ENCODE measurements at regions not wholly inside any gene's neighbourhood (a gene's known extent, or its start where the extent isn't known, plus 50 kb on each side); places are given as distances from the start of the nearest gene placed in this dataset.

DNA sequence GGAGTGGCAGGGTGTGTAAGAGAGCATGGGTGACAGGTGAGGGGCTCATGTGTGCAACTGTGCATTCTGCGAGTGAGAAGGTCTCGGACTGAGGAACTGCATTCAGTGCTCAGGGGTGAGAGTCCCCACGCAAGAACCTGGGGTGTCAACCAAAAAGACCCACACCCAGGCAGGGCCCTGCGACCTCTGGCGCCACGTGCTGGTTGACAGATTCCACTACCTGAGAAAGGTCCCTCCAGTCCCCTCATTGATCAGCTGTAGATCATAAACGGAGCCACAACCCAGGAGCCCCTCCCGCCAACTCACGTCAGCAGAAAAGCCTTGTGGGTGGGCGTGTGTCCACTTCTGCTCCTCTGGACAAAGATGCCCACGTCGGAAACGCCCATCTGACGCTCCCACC is 98.7 kb downstream of the ASCL4 start:
- Histone ChIP-seq H2BK5ac (ENCODE audit: low read depth, low read length, poor library complexity, severe bottlenecking) (no peak overlapping the region), H4K20me1 (ENCODE audit: insufficient read depth, low read length) (no peaks in the 10 kb centered on the region), H3K27ac (ENCODE audit: insufficient read depth, low read length) (no peak overlapping the region), H3K4me3 (ENCODE audit: insufficient read depth, low read depth, low read length) (no peak overlapping the region), H3K4ac (ENCODE audit: low read depth, low read length) (no peak overlapping the region), H4K91ac (ENCODE audit: insufficient read depth, low read depth, low read length) (no peak overlapping the region), H3K4me1 (ENCODE audit: control insufficient read depth, insufficient read depth, low read length) (no peaks in the 10 kb centered on the region), H3K27me3 (ENCODE audit: control insufficient read depth, insufficient read depth, low read length) (no peaks in the 10 kb centered on the region), H4K5ac (ENCODE audit: low read depth, low read length) (no peak overlapping the region), H3K36me3 (ENCODE audit: control insufficient read depth, insufficient read depth, low read length) (no peaks in the 10 kb centered on the region), H3K14ac (replicated peaks; ENCODE audit: low read depth, low read length) (no peak overlapping the region), H3K56ac (ENCODE audit: extremely low read depth, insufficient read depth, low read length) (no peak overlapping the region), H3K18ac (ENCODE audit: low read depth, low read length) (no peak overlapping the region), H4K8ac (ENCODE audit: low read depth in 2 of 2, low read length in 2 of 2) (no peak overlapping the region), H3K23ac (ENCODE audit: low read depth, low read length) (no peak overlapping the region), H2BK15ac (ENCODE audit: low read depth, low read length) (no peak overlapping the region), H3K9me3 (ENCODE audit: control insufficient read depth, insufficient read depth, low read length) (no peaks in the 10 kb centered on the region), H2BK120ac (ENCODE audit: low read depth, low read length) (no peak overlapping the region), H3K79me1 (ENCODE audit: low read depth in 1 of 2, low read length in 2 of 2) (no peaks in the 10 kb centered on the region), H2AK5ac (ENCODE audit: low read depth, low read length) (no peak overlapping the region), H2AFZ (replicated peaks; ENCODE audit: low read length, poor library complexity) (no peak overlapping the region), H3K4me2 (ENCODE audit: low read depth, low read length) (no peak overlapping the region), H3K9me1 (ENCODE audit: insufficient read depth, low read length) (no peaks in the 10 kb centered on the region), H2AK9ac (replicated peaks; ENCODE audit: low read depth, low read length, poor library complexity) (no peak overlapping the region), H2BK20ac (ENCODE audit: low read depth, low read length) (no peak overlapping the region), H3K9ac (ENCODE audit: low read depth, low read length) (no peak overlapping the region)
- DNase-seq (no peak), ATAC-seq (ENCODE audit: low read depth) (no peak)
- intact Hi-C loops (cut with micrococcal nuclease) = no loop called here
- WGBS, 2 experiments (ENCODE audit: extremely low coverage in 2 of 2, insufficient read length in 1 of 2) = 55% methylated on average over 4 of the region's 14 CpGs; no CpG with 5 or more reads in 1 of the 2 experiments
- in situ Hi-C loops (cut with MboI; ENCODE audit: low sequenced_read_pairs) = no loop called here
- ChIA-PET POLR2A (ENCODE audit: unreplicated experiment) (no interaction called here), CTCF (no interaction called here)
- no TSS peak for BruUV-seq (replicated peaks)
- dilution Hi-C loops (cut with HindIII; ENCODE audit: low sequenced_read_pairs, unreplicated experiment) = no loop called here
- TF ChIP-seq NFE2L2 (IDR thresholded peaks at IDR 0.05; ENCODE audit: low read depth, low read length) (no peak), SMC3 (IDR thresholded peaks at IDR 0.05; ENCODE audit: low read depth, low read length) (no peak), MXI1 (IDR thresholded peaks at IDR 0.05; ENCODE audit: borderline replicate concordance, low read depth, low read length) (no peak), BHLHE40 (IDR thresholded peaks at IDR 0.05; ENCODE audit: low read depth, low read length) (no peak), MAFK (IDR thresholded peaks at IDR 0.05; ENCODE audit: low read depth, low read length) (no peak), RAD21 (IDR thresholded peaks at IDR 0.05; ENCODE audit: low read length) (no peak), POLR2A (IDR thresholded peaks at IDR 0.05; ENCODE audit: low read depth, low read length) (no peak), CHD1 (IDR thresholded peaks at IDR 0.05; ENCODE audit: low read depth, low read length) (no peak), MAZ (IDR thresholded peaks at IDR 0.05; ENCODE audit: borderline replicate concordance, low read depth, low read length) (no peak), FOS (IDR thresholded peaks at IDR 0.05; ENCODE audit: low read depth, low read length) (no peak), CEBPB (IDR thresholded peaks at IDR 0.05; ENCODE audit: low read depth, low read length) (no peak)
- TF ChIP-seq, protein P1, sequence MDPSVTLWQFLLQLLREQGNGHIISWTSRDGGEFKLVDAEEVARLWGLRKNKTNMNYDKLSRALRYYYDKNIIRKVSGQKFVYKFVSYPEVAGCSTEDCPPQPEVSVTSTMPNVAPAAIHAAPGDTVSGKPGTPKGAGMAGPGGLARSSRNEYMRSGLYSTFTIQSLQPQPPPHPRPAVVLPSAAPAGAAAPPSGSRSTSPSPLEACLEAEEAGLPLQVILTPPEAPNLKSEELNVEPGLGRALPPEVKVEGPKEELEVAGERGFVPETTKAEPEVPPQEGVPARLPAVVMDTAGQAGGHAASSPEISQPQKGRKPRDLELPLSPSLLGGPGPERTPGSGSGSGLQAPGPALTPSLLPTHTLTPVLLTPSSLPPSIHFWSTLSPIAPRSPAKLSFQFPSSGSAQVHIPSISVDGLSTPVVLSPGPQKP (IDR thresholded peaks at IDR 0.05; ENCODE audit: borderline replicate concordance, low read depth, low read length) = no peak

Measured in IMR-90 (cell line).